22Rv1 (cell line): ENCODE measurements at regions not wholly inside any gene's neighbourhood (a gene's known extent, or its start where the extent isn't known, plus 50 kb on each side); places are given as distances from the start of the nearest gene placed in this dataset.

ENCODE experiments used
- H3K27ac ChIP-seq: fragments of 450-650 bp; 2 replicates; pipeline ENCODE4 v1.5.1; 2017
- CTCF ChIP-seq: fragments of 450-650 bp; IDR thresholded peaks from 2 replicates; pipeline ENCODE4 v1.5.1; 2017; ENCODE audit warnings: mild to moderate bottlenecking
- ZFX ChIP-seq: fragments of 450-650 bp; IDR thresholded peaks from 2 replicates; pipeline ENCODE4 v1.6.1; 2017; ENCODE audit warnings: antibody characterized with exemption, borderline replicate concordance

- H3K27ac ChIP-seq = no peak overlapping the region
- TF ChIP-seq ZFX = no peak
- no peak for TF ChIP-seq CTCF
These were observed 655.0 kb upstream of the NCAM2 start for GRCh38 chr21:20343186-20343585.

- TF ChIP-seq ZFX = no peak
- no peak overlapping the region for H3K27ac ChIP-seq
These were observed 647.1 kb upstream of the NCAM2 start for GRCh38 chr21:20351138-20351537.

- TF ChIP-seq CTCF (no peak), ZFX (no peak)
- H3K27ac ChIP-seq = peak overlapping the region; percentile 71
These were observed 644.9 kb upstream of the NCAM2 start for GRCh38 chr21:20353351-20353750.

- no peak overlapping the region for H3K27ac ChIP-seq
- TF ChIP-seq CTCF = no peak
- no peak for TF ChIP-seq ZFX
These were observed 625.2 kb upstream of the NCAM2 start for GRCh38 chr21:20373031-20373430.

- TF ChIP-seq CTCF (no peak), ZFX (no peak)
- no peak overlapping the region for H3K27ac ChIP-seq
These were observed 621.0 kb upstream of the NCAM2 start for GRCh38 chr21:20377250-20377649.

- TF ChIP-seq ZFX (no peak), CTCF (no peak)
- H3K27ac ChIP-seq = no peak overlapping the region
These were observed 609.8 kb upstream of the NCAM2 start for GRCh38 chr21:20388400-20388799.

GRCh38 chr21:20396798-20397197 lies 601.4 kb upstream of the NCAM2 start:
- TF ChIP-seq ZFX (no peak), CTCF (no peak)
- no peak overlapping the region for H3K27ac ChIP-seq

- H3K27ac ChIP-seq = no peak overlapping the region
- TF ChIP-seq CTCF (no peak), ZFX (no peak)
These were observed 593.3 kb upstream of the NCAM2 start for GRCh38 chr21:20404915-20405314.
